NCI-H510A (cell line): ENCODE measurements at regions not wholly inside any gene's neighbourhood (a gene's known extent, or its start where the extent isn't known, plus 50 kb on each side); places are given as distances from the start of the nearest gene placed in this dataset.

Experiments
- DNase-seq: peaks from one replicate; lab custom pipeline; 2025; lab: John Stamatoyannopoulos, UW

GRCh38 chr3:115475178-115476041 lies 147.9 kb upstream of the GAP43 start:
- DNase-seq, result no peak

GRCh38 chr3:115476472-115476871 lies 146.8 kb upstream of the GAP43 start:
- no peak for DNase-seq

GRCh38 chr3:115478359-115478758 lies 145.0 kb upstream of the GAP43 start:
- DNase-seq, result no peak

- no peak for DNase-seq
Measured at GRCh38 chr3:115486880-115487279, 136.4 kb upstream of the GAP43 start.

- DNase-seq, result no peak
Measured at GRCh38 chr3:115487968-115488367, 135.3 kb upstream of the GAP43 start.

GRCh38 chr3:115488409-115488808 lies 134.9 kb upstream of the GAP43 start:
- DNase-seq, result no peak

- no peak for DNase-seq
Measured at GRCh38 chr3:115494826-115495225, 128.5 kb upstream of the GAP43 start.

GRCh38 chr3:115498421-115498820 lies 124.9 kb upstream of the GAP43 start:
- no peak for DNase-seq

- no peak for DNase-seq
Measured at GRCh38 chr3:115498898-115499297, 124.4 kb upstream of the GAP43 start.

- DNase-seq, result no peak
Measured at GRCh38 chr3:115499666-115500065, 123.6 kb upstream of the GAP43 start.

- no peak for DNase-seq
Measured at GRCh38 chr3:115500795-115501194, 122.5 kb upstream of the GAP43 start.

GRCh38 chr3:115502128-115502527 lies 121.2 kb upstream of the GAP43 start:
- DNase-seq, result no peak

GRCh38 chr3:115503394-115503793 lies 119.9 kb upstream of the GAP43 start:
- no peak for DNase-seq

- DNase-seq, result no peak
Measured at GRCh38 chr3:115508562-115508961, 114.7 kb upstream of the GAP43 start.

- DNase-seq, result peak; percentile 39
Measured at GRCh38 chr3:115512565-115513415, 110.5 kb upstream of the GAP43 start.

- no peak for DNase-seq
Measured at GRCh38 chr3:115513416-115513800, 109.9 kb upstream of the GAP43 start.

- no peak for DNase-seq
Measured at GRCh38 chr3:115517457-115518050, 105.8 kb upstream of the GAP43 start.

GRCh38 chr3:115518100-115518852 lies 105.0 kb upstream of the GAP43 start:
- DNase-seq, result no peak

GRCh38 chr3:115520241-115520640 lies 103.1 kb upstream of the GAP43 start:
- no peak for DNase-seq

- DNase-seq, result no peak
Measured at GRCh38 chr3:115520651-115521245, 102.6 kb upstream of the GAP43 start.

- no peak for DNase-seq
Measured at GRCh38 chr3:115523458-115523857, 99.9 kb upstream of the GAP43 start.

GRCh38 chr3:115524549-115524948 lies 98.8 kb upstream of the GAP43 start:
- DNase-seq, result no peak
